K562 (cell line): ENCODE measurements at regions not wholly inside any gene's neighbourhood (a gene's known extent, or its start where the extent isn't known, plus 50 kb on each side); places are given as distances from the start of the nearest gene placed in this dataset.

Experiments
- ATAC-seq: fragments of 200-7000 bp; cut with Tn5 transposase; 3 replicates; pipeline ENCODE4 v1.9.1; 2020; ENCODE audit warnings: moderate library complexity
- BruUV-seq: library from RNA; stranded (reverse); fragments of 400-500 nt; replicated peaks from 2 replicates; lab custom pipeline; 2021; lab: Mats Ljungman, UMichigan
- CTCF ChIA-PET: fragments of 300-600 bp; formaldehyde crosslinking; extraction: SDS; loops from one replicate; lab custom pipeline; 2021; ENCODE audit warnings: low intra/inter-chr PET ratio; lab: Yijun Ruan, JAX
- POLR2A ChIA-PET: fragments of 300-600, 350-650 bp; sonication (Branson Sonifier 250); formaldehyde crosslinking; extraction: SDS; loops from one replicate; lab custom pipeline; 2021; ENCODE audit warnings: antibody characterized with exemption, inconsistent platforms; lab: Yijun Ruan, JAX
- DNase-seq, 4 experiments: peaks; one replicate each; pipeline versions ENCODE4 v3.0.0 to v3.0.0-alpha.2; 2011 to 2018; ENCODE audit warnings: low spot score in 3 of 4, mixed read lengths in 3 of 4; ENCODE audit errors: extremely low read depth in 1 of 4
- FAIRE-seq: peaks from 2 replicates; lab custom pipeline; 2011; peaks lifted over from hg19 to GRCh38; lab: Jason Lieb, UNC
- H2AFZ ChIP-seq: 2 replicates; pipeline ENCODE4 v1.6.0; 2011; ENCODE audit warnings: low read depth, low read length, control low read depth, inconsistent platforms
- H3K27ac ChIP-seq: fragments of 200-600 bp; 3 replicates; pipeline ENCODE4 v1.8.0; 2011; ENCODE audit warnings: low read depth, mild to moderate bottlenecking, control low read depth, inconsistent platforms, low read length, moderate library complexity, mixed read lengths; ENCODE audit errors: extremely low read depth
- H3K27me3 ChIP-seq, 2 experiments: fragments of 300-600 bp in 1 of 2; 2 replicates in 1 of 2; 3 replicates in 1 of 2; pipeline versions ENCODE4 v1.6.0 to v1.8.0; 2011; ENCODE audit warnings: inconsistent platforms in 2 of 2, low read length in 2 of 2, mild to moderate bottlenecking in 1 of 2, mixed read lengths in 1 of 2, moderate library complexity in 1 of 2; ENCODE audit not compliant: control insufficient read depth in 2 of 2, insufficient read depth in 2 of 2
- H3K36me3 ChIP-seq: fragments of 300-600 bp; 3 replicates; pipeline ENCODE4 v1.8.0; 2011; ENCODE audit warnings: mild to moderate bottlenecking, low read length, inconsistent platforms; ENCODE audit not compliant: control insufficient read depth, insufficient read depth
- H3K4me1 ChIP-seq, 2 experiments: fragments of 200-600 bp in 1 of 2; replicated peaks in 1 of 2; 2 replicates in 1 of 2; 3 replicates in 1 of 2; pipeline versions ENCODE4 v1.5.1 to v1.8.0; 2011; ENCODE audit warnings: inconsistent platforms in 2 of 2, low read length in 2 of 2, mild to moderate bottlenecking in 1 of 2, mixed read lengths in 1 of 2, moderate library complexity in 1 of 2; ENCODE audit not compliant: control insufficient read depth in 2 of 2, insufficient read depth in 2 of 2
- H3K4me2 ChIP-seq: 2 replicates; pipeline ENCODE4 v1.6.1; 2011; ENCODE audit warnings: low read length, control low read depth, inconsistent platforms, mixed read lengths; ENCODE audit not compliant: insufficient read depth
- H3K4me3 ChIP-seq: fragments of 200-600 bp; sonication (generic), shearing (Covaris generic); 2 replicates; pipeline ENCODE4 v1.5.1; 2016; ENCODE audit warnings: control low read depth, inconsistent platforms
- H3K79me2 ChIP-seq: fragments of 200-600 bp; 3 replicates; pipeline ENCODE4 v1.8.0; 2011; ENCODE audit warnings: low read length, inconsistent platforms; ENCODE audit not compliant: control insufficient read depth, insufficient read depth
- H3K9ac ChIP-seq, 2 experiments: 2 replicates each; pipeline versions ENCODE4 v1.6.0 to v1.6.1; 2011; ENCODE audit warnings: low read depth in 2 of 2, low read length in 2 of 2, control low read depth in 1 of 2, inconsistent platforms in 1 of 2, mild to moderate bottlenecking in 1 of 2, mixed read lengths in 1 of 2; ENCODE audit not compliant: insufficient read depth in 1 of 2
- H3K9me1 ChIP-seq: one replicate; pipeline ENCODE4 v1.6.0; 2011; ENCODE audit warnings: inconsistent platforms, mild to moderate bottlenecking, low read length, moderate library complexity; ENCODE audit not compliant: control insufficient read depth, insufficient read depth
- H3K9me3 ChIP-seq: replicated peaks from 2 replicates; pipeline ENCODE4 v1.5.1; 2011; ENCODE audit warnings: low read depth, low read length, inconsistent platforms; ENCODE audit not compliant: control insufficient read depth, insufficient read depth
- H4K20me1 ChIP-seq: replicated peaks from 2 replicates; pipeline ENCODE4 v1.6.1; 2011; ENCODE audit warnings: low read length, inconsistent platforms, mixed read lengths; ENCODE audit not compliant: control insufficient read depth, insufficient read depth
- ARID1B ChIP-seq: fragments of 450-650 bp; IDR thresholded peaks from 2 replicates; pipeline ENCODE4 v1.6.1; 2016; ENCODE audit warnings: antibody characterized with exemption, mild to moderate bottlenecking, inconsistent platforms
- ATF7 ChIP-seq: fragments of 450-650 bp; IDR thresholded peaks from 2 replicates; pipeline ENCODE4 v1.7.1; 2014; ENCODE audit warnings: mild to moderate bottlenecking, moderate library complexity
- CEBPB ChIP-seq: fragments of 450-650 bp; IDR thresholded peaks from 2 replicates; pipeline ENCODE4 v1.6.1; 2016; ENCODE audit warnings: missing genetic modification characterization, missing compliant biosample characterization
- NELFE ChIP-seq: IDR thresholded peaks from 2 replicates; pipeline ENCODE4 v1.6.1; 2011; ENCODE audit warnings: mild to moderate bottlenecking; ENCODE audit not compliant: insufficient read depth, insufficient read length
- NFRKB ChIP-seq: fragments of 450-650 bp; IDR thresholded peaks from 2 replicates; pipeline ENCODE4 v1.6.1; 2016; ENCODE audit warnings: low read depth
- PTBP1 ChIP-seq: fragments of 200-400 bp; formaldehyde crosslinking; IDR thresholded peaks from 2 replicates; pipeline ENCODE4 v1.6.1; 2017; ENCODE audit warnings: low read depth, low read length
- SAFB2 ChIP-seq: fragments of 200-400 bp; formaldehyde crosslinking; IDR thresholded peaks from 2 replicates; pipeline ENCODE4 v1.6.1; 2018; ENCODE audit warnings: borderline replicate concordance, low read length, low read depth, moderate library complexity; ENCODE audit not compliant: severe bottlenecking
- SMAD1 ChIP-seq: fragments of 150-350 bp; IDR thresholded peaks from 2 replicates; pipeline ENCODE4 v1.6.1; 2014; ENCODE audit warnings: low read length, low read depth; ENCODE audit not compliant: partially characterized antibody
- SNIP1 ChIP-seq: fragments of 450-650 bp; IDR thresholded peaks from 2 replicates; pipeline ENCODE4 v1.7.1; 2017; ENCODE audit warnings: low read depth, mild to moderate bottlenecking
- SRSF1 ChIP-seq: fragments of 200-400 bp; formaldehyde crosslinking; IDR thresholded peaks from 2 replicates; pipeline ENCODE4 v1.6.1; 2017; ENCODE audit warnings: mild to moderate bottlenecking, low read depth, low read length, moderate library complexity
- ZNF785 ChIP-seq: fragments of 250-450 bp; sonication (Bioruptor Pico); IDR thresholded peaks from 2 replicates; pipeline ENCODE4 v1.4.0; 2020; ENCODE audit warnings: mild to moderate bottlenecking
- WGBS: fragments of 100-300 bp; shearing (Covaris generic); methylation state at CpG from one replicate; pipeline ENCODE4 v1.1.6; 2016; ENCODE audit warnings: low coverage, mixed read lengths; ENCODE audit not compliant: insufficient coverage; ENCODE audit errors: missing lambda C conversion rate; 5-methylcytosine and 5-hydroxymethylcytosine counted together
- in situ Hi-C: fragments of 300-500 bp; cut with MboI; formaldehyde crosslinking; loops from 4 replicates; pipeline ENCODE4 v1.15.0; 2018; ENCODE audit warnings: inconsistent platforms, mixed read lengths
- intact Hi-C: fragments of 100-400 bp; cut with micrococcal nuclease; formaldehyde crosslinking; loops from 2 replicates; pipeline ENCODE4 v1.14.2; 2022
- TF ChIP-seq, protein P1 (sequence below): IDR thresholded peaks from 2 replicates; pipeline ENCODE4 v1.6.1; 2012; ENCODE audit warnings: low read depth, low read length, improper control_type of control experiment, borderline replicate concordance
- TF ChIP-seq, protein P2 (sequence below), 2 experiments: IDR thresholded peaks; 2 replicates each; pipeline ENCODE4 v1.6.1; 2012; ENCODE audit warnings: improper control_type of control experiment in 2 of 2, low read depth in 2 of 2, low read length in 2 of 2, borderline replicate concordance in 1 of 2

GRCh38 chr2:60252581-60253150, 300.8 kb downstream of the BCL11A start:
- POLR2A ChIA-PET = no interaction called here

More at GRCh38 chr2:60252581-60253150, 300.8 kb downstream of the BCL11A start:
- Histone ChIP-seq H3K4me3 (no peak overlapping the region), H3K27me3 (no peaks in the 10 kb centered on the region), H2AFZ (no peak overlapping the region), H3K36me3 (no peaks in the 10 kb centered on the region), H3K9me1 (no peaks in the 10 kb centered on the region), H3K9me3 (no peaks in the 10 kb centered on the region), H3K27ac (no peak overlapping the region), H4K20me1 (no peaks in the 10 kb centered on the region), H3K4me1 (no peaks in the 10 kb centered on the region), H3K4me2 (no peak overlapping the region), H3K9ac (no peak overlapping the region), H3K79me2 (no peaks in the 10 kb centered on the region)
- CTCF ChIA-PET = no interaction called here
- TF ChIP-seq, protein P1, sequence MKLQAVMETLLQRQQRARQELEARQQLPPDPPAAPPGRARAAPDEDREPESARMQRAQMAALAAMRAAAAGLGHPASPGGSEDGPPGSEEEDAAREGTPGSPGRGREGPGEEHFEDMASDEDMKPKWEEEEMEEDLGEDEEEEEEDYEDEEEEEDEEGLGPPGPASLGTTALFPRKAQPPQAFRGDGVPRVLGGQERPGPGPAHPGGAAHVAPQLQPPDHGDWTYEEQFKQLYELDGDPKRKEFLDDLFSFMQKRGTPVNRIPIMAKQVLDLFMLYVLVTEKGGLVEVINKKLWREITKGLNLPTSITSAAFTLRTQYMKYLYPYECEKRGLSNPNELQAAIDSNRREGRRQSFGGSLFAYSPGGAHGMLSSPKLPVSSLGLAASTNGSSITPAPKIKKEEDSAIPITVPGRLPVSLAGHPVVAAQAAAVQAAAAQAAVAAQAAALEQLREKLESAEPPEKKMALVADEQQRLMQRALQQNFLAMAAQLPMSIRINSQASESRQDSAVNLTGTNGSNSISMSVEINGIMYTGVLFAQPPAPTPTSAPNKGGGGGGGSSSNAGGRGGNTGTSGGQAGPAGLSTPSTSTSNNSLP = no peak
- TF ChIP-seq ZNF785 (CRISPR knock-in tag) = no peak
- TF ChIP-seq, protein P2, sequence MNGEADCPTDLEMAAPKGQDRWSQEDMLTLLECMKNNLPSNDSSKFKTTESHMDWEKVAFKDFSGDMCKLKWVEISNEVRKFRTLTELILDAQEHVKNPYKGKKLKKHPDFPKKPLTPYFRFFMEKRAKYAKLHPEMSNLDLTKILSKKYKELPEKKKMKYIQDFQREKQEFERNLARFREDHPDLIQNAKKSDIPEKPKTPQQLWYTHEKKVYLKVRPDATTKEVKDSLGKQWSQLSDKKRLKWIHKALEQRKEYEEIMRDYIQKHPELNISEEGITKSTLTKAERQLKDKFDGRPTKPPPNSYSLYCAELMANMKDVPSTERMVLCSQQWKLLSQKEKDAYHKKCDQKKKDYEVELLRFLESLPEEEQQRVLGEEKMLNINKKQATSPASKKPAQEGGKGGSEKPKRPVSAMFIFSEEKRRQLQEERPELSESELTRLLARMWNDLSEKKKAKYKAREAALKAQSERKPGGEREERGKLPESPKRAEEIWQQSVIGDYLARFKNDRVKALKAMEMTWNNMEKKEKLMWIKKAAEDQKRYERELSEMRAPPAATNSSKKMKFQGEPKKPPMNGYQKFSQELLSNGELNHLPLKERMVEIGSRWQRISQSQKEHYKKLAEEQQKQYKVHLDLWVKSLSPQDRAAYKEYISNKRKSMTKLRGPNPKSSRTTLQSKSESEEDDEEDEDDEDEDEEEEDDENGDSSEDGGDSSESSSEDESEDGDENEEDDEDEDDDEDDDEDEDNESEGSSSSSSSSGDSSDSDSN (IDR thresholded peaks at IDR 0.05; ENCODE audit: borderline replicate concordance in 1 of 2, low read depth in 2 of 2, low read length in 2 of 2) = no peak
- no peak for TF ChIP-seq ARID1B
- TF ChIP-seq PTBP1 = no peak
- TF ChIP-seq NELFE = no peak
- TF ChIP-seq ATF7 = no peak
- no peak for TF ChIP-seq SAFB2
- no peak for TF ChIP-seq NFRKB
- TF ChIP-seq SMAD1 = no peak
- TF ChIP-seq CEBPB (tag) = no peak
- TF ChIP-seq SRSF1 = no peak
- TF ChIP-seq SNIP1 = no peak
- no TSS peak for BruUV-seq
- WGBS = 0% methylated on average over 6 of the region's 6 CpGs
- DNase-seq (no peak), FAIRE-seq (no peak), ATAC-seq (no peak)
- intact Hi-C loops = no loop called here
- in situ Hi-C loops = no loop called here
